WERI-Rb-1 (cell line): ENCODE measurements at regions not wholly inside any gene's neighbourhood (a gene's known extent, or its start where the extent isn't known, plus 50 kb on each side); places are given as distances from the start of the nearest gene placed in this dataset.
A peak's percentile ranks its signal among the peaks of the same experiment; 100 is the strongest.

Experiments
- DNase-seq: peaks from one replicate; pipeline ENCODE4 v3.0.0-alpha.2; 2020
- H3K27ac ChIP-seq: fragments of 250-450 bp; sonication (Bioruptor Pico); 2 replicates; pipeline ENCODE4 v1.5.1; 2020; ENCODE audit warnings: mild to moderate bottlenecking, moderate library complexity
- H3K27me3 ChIP-seq: fragments of 250-450 bp; sonication (Bioruptor Pico); 2 replicates; pipeline ENCODE4 v1.5.1; 2021; ENCODE audit warnings: mild to moderate bottlenecking, low read depth, moderate library complexity; ENCODE audit not compliant: insufficient read depth, severe bottlenecking
- H3K36me3 ChIP-seq: fragments of 250-450 bp; sonication (Bioruptor Pico); 2 replicates; pipeline ENCODE4 v1.5.1; 2020; ENCODE audit warnings: mild to moderate bottlenecking, moderate library complexity
- H3K4me3 ChIP-seq: 2 replicates; pipeline ENCODE4 v1.5.1; 2011; ENCODE audit warnings: low read depth, mild to moderate bottlenecking, control low read depth, low read length
- H3K9me3 ChIP-seq: fragments of 250-450 bp; sonication (Bioruptor Pico); 2 replicates; pipeline ENCODE4 v1.5.1; 2021; ENCODE audit warnings: mild to moderate bottlenecking, moderate library complexity; ENCODE audit not compliant: severe bottlenecking
- TF ChIP-seq, protein P1 (sequence below): IDR thresholded peaks from 2 replicates; pipeline ENCODE4 v1.5.1; 2011; ENCODE audit warnings: low read depth, mild to moderate bottlenecking, control low read depth, inconsistent platforms, low read length

- Histone ChIP-seq H3K27ac (no peak overlapping the region), H3K36me3 (no peaks in the 10 kb centered on the region), H3K9me3 (peaks cover 6% of the 10 kb centered on the region), H3K4me3 (peak overlapping the region; percentile 15; the same call in 1 of the 2 replicates), H3K27me3 (peaks cover 41% of the 10 kb centered on the region)
- peak; percentile 83 for DNase-seq
- TF ChIP-seq, protein P1, sequence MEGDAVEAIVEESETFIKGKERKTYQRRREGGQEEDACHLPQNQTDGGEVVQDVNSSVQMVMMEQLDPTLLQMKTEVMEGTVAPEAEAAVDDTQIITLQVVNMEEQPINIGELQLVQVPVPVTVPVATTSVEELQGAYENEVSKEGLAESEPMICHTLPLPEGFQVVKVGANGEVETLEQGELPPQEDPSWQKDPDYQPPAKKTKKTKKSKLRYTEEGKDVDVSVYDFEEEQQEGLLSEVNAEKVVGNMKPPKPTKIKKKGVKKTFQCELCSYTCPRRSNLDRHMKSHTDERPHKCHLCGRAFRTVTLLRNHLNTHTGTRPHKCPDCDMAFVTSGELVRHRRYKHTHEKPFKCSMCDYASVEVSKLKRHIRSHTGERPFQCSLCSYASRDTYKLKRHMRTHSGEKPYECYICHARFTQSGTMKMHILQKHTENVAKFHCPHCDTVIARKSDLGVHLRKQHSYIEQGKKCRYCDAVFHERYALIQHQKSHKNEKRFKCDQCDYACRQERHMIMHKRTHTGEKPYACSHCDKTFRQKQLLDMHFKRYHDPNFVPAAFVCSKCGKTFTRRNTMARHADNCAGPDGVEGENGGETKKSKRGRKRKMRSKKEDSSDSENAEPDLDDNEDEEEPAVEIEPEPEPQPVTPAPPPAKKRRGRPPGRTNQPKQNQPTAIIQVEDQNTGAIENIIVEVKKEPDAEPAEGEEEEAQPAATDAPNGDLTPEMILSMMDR: no peak
These were observed 65.4 kb upstream of the NKX1-1 start for GRCh38 chr4:1471443-1472147.

GRCh38 chr4:1470816-1471442 is 64.7 kb upstream of the NKX1-1 start:
- TF ChIP-seq, protein P1: no peak
- peak; percentile 7 for DNase-seq
- no peak overlapping the region for H3K4me3 ChIP-seq

DNA sequence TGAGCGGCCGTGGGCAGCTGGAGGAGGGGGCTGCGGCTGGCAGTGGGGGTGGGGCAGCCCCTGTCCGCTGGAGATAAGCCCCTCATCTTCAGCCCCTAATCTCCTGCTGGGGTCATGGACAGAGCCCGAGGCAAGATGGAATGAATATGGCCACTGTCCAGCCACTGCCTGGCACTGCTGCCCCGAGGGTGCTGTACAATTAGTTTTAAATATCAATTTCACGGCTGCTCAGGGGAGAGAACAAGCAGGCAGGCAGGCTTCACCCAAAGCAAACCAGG is 64.1 kb upstream of the NKX1-1 start:
- no peaks in the 10 kb centered on the region for H3K36me3 ChIP-seq
- H3K27ac ChIP-seq: no peak overlapping the region
- no peak overlapping the region for H3K4me3 ChIP-seq
- H3K9me3 ChIP-seq: peaks cover 6% of the 10 kb centered on the region
- TF ChIP-seq, protein P1: no peak
- H3K27me3 ChIP-seq: peaks cover 39% of the 10 kb centered on the region
- no peak for DNase-seq

More at GRCh38 chr4:1470816-1471442, 64.7 kb upstream of the NKX1-1 start:
- H3K36me3 ChIP-seq: no peaks in the 10 kb centered on the region
- H3K9me3 ChIP-seq: peaks cover 6% of the 10 kb centered on the region
- H3K27ac ChIP-seq: no peak overlapping the region
- H3K27me3 ChIP-seq: peaks cover 41% of the 10 kb centered on the region

GRCh38 chr4:1469607-1470392 is 63.6 kb upstream of the NKX1-1 start:
- Histone ChIP-seq H3K9me3 (peaks cover 6% of the 10 kb centered on the region), H3K27me3 (peaks cover 33% of the 10 kb centered on the region)

DNA sequence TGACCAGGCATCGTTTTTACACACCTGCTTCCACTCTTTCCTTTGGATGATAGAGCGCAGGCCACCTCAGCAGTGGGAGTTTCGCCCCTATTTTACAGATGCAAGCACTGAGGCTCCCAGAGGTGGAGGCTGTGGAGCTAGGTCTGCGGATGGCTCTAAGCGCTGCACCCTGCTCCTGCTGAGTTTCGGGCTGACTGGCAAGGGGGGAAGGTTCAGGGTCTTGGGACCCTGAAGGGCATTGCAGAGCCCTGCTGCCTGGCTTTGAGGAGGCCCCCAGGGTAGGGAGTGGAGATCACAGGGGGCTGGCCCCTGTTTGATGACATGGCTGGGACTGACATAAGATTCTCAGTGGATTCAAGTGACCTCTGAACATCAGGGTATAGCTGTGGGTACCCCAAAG is 62.8 kb upstream of the NKX1-1 start:
- Histone ChIP-seq H3K4me3 (no peak overlapping the region), H3K36me3 (no peaks in the 10 kb centered on the region), H3K9me3 (peaks cover 6% of the 10 kb centered on the region), H3K27ac (no peak overlapping the region), H3K27me3 (peaks cover 26% of the 10 kb centered on the region)
- TF ChIP-seq, protein P1: no peak
- no peak for DNase-seq

More at GRCh38 chr4:1469607-1470392, 63.6 kb upstream of the NKX1-1 start:
- peak; percentile 6 for DNase-seq
- TF ChIP-seq, protein P1: no peak
- H3K27ac ChIP-seq: no peak overlapping the region
- no peak overlapping the region for H3K4me3 ChIP-seq
- H3K36me3 ChIP-seq: no peaks in the 10 kb centered on the region
